Vagina (tissue), 2 donors: ENCODE measurements at regions not wholly inside any gene's neighbourhood (a gene's known extent, or its start where the extent isn't known, plus 50 kb on each side); places are given as distances from the start of the nearest gene placed in this dataset.

Source experiments
- CTCF ChIP-seq, 3 experiments: fragments of 450-650 bp in 2 of 3; fragments of 200-600 bp in 1 of 3; sonication (generic) in 1 of 3; IDR thresholded peaks; one replicate each; pipeline ENCODE4 v1.5.1; 2017 to 2019; ENCODE audit warnings: antibody characterized with exemption in 3 of 3, mild to moderate bottlenecking in 2 of 3, moderate library complexity in 2 of 3
- POLR2A ChIP-seq, 2 donors: fragments of 450-650 bp; IDR thresholded peaks; one replicate each; pipeline ENCODE4 v1.6.1; 2017; ENCODE audit warnings: antibody characterized with exemption in 2 of 2, mild to moderate bottlenecking in 2 of 2, moderate library complexity in 2 of 2
- POLR2AphosphoS5 ChIP-seq, 2 donors: sonication (generic); formaldehyde crosslinking; IDR thresholded peaks; one replicate each; pipeline ENCODE4 v1.9.0; 2017; ENCODE audit warnings: antibody characterized with exemption in 2 of 2, mild to moderate bottlenecking in 2 of 2, low read depth in 1 of 2; ENCODE audit not compliant: insufficient read depth in 1 of 2

- no peak for TF ChIP-seq CTCF (IDR thresholded peaks at IDR 0.05)
- no peak for TF ChIP-seq POLR2A (IDR thresholded peaks at IDR 0.05)
- TF ChIP-seq POLR2AphosphoS5 (IDR thresholded peaks at IDR 0.05; ENCODE audit: insufficient read depth in 1 of 2, low read depth in 1 of 2) = no peak
These were observed 745.2 kb upstream of the C9orf72 start for GRCh38 chr9:28318515-28318914.
